NB4 (cell line): ENCODE measurements at regions not wholly inside any gene's neighbourhood (a gene's known extent, or its start where the extent isn't known, plus 50 kb on each side); places are given as distances from the start of the nearest gene placed in this dataset.

Experiments
- DNase-seq: peaks from one replicate; pipeline ENCODE4 v3.0.0; 2010; ENCODE audit warnings: low read depth
- H3K4me3 ChIP-seq: one replicate; pipeline ENCODE4 v1.5.1; 2011; ENCODE audit warnings: mild to moderate bottlenecking, low read depth, low read length, moderate library complexity
- CTCF ChIP-seq: IDR thresholded peaks from one replicate; pipeline ENCODE4 v1.5.1; 2012; ENCODE audit warnings: low read depth, low read length
- MAX ChIP-seq: IDR thresholded peaks from 2 replicates; pipeline ENCODE4 v1.6.1; 2011; ENCODE audit warnings: low read depth, low read length
- MYC ChIP-seq: IDR thresholded peaks from 2 replicates; pipeline ENCODE4 v1.6.1; 2011; ENCODE audit warnings: low read depth, low read length
- POLR2A ChIP-seq: IDR thresholded peaks from 2 replicates; pipeline ENCODE4 v1.6.1; 2011; ENCODE audit warnings: mild to moderate bottlenecking; ENCODE audit not compliant: insufficient read length; ENCODE audit errors: extremely low read depth

- DNase-seq, result no peak
- no peak overlapping the region for H3K4me3 ChIP-seq
- TF ChIP-seq MAX (no peak), MYC (no peak), POLR2A (no peak), CTCF (no peak)
These were observed 114.5 kb upstream of the CAV2 start for GRCh38 chr7:116384936-116385635.

- no peak overlapping the region for H3K4me3 ChIP-seq
- TF ChIP-seq MYC (no peak), MAX (no peak), POLR2A (no peak)
- DNase-seq, result no peak
These were observed 112.9 kb upstream of the CAV2 start for GRCh38 chr7:116386674-116387073.

- DNase-seq, result no peak
- no peak for TF ChIP-seq CTCF
- TF ChIP-seq MYC, result no peak
- TF ChIP-seq POLR2A, result no peak
- TF ChIP-seq MAX, result no peak
- no peak overlapping the region for H3K4me3 ChIP-seq
These were observed 109.2 kb upstream of the CAV2 start for GRCh38 chr7:116390363-116390762.

- no peak for DNase-seq
- H3K4me3 ChIP-seq, result no peak overlapping the region
- no peak for TF ChIP-seq CTCF
These were observed 106.7 kb upstream of the CAV2 start for GRCh38 chr7:116392806-116393205.

- DNase-seq, result no peak
- TF ChIP-seq MYC, result no peak
- no peak overlapping the region for H3K4me3 ChIP-seq
These were observed 105.9 kb upstream of the CAV2 start for GRCh38 chr7:116393654-116394053.

GRCh38 chr7:116394106-116394505 lies 105.4 kb upstream of the CAV2 start:
- no peak for DNase-seq
- TF ChIP-seq MYC (no peak), CTCF (no peak), POLR2A (no peak), MAX (no peak)
- H3K4me3 ChIP-seq, result no peak overlapping the region

GRCh38 chr7:116395141-116395791 lies 104.3 kb upstream of the CAV2 start:
- no peak overlapping the region for H3K4me3 ChIP-seq
- no peak for TF ChIP-seq POLR2A
- no peak for TF ChIP-seq MYC
- no peak for TF ChIP-seq MAX
- no peak for TF ChIP-seq CTCF
- no peak for DNase-seq
